Tongue (tissue), 1 donor: ENCODE measurements at regions not wholly inside any gene's neighbourhood (a gene's known extent, or its start where the extent isn't known, plus 50 kb on each side); places are given as distances from the start of the nearest gene placed in this dataset.
"Not testable (repeated sequence)": the region's sequence is repeated elsewhere in the genome, so short reads cannot be mapped to it uniquely, and the experiment has no call there.

Experiments
- DNase-seq: peaks from one replicate; pipeline ENCODE4 v3.0.0-alpha.2; 2015

DNA sequence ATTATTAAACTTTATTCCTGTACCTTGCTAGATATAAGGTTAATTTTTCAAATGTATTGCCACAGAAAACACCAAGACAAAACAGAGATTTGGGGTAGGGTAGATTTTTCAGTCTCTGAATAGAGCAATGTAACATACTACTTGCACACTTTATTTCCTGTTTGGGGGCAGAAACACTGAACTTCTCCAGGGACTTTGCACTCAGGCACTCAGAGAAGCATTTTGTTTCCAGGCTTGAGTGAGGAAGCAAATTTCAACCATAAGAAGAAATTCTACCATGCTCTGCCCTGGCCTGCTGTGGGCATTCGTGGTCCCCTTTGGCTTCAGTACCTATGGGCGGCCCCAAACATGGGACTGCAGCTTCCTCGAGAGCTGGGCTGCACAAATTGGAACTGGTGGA lies 399.1 kb downstream of the DAD1 start:
- no peak for DNase-seq

- DNase-seq = no peak
These were observed 400.7 kb downstream of the DAD1 start for GRCh38 chr14:22188318-22188717.

GRCh38 chr14:22185789-22186188 lies 403.2 kb downstream of the DAD1 start:
- DNase-seq = no peak

DNA sequence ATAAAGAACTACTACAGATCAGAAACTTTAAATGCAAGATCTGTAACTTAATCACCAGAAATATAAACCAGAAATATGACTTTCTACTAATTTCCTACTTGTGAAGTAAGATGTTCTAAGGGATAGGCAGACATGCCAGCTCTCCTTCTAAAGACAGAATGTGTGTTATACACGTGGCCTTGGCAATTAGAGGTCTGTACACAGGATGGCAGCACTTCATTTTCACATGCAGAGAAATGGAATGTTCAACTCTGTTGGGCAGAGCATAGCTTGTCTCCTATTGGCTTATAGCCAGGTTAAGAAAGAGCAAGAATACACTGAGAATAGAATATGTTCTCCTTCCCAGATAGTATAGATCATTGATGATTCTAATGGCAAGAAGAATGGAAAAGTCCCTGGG lies 403.8 kb downstream of the DAD1 start:
- DNase-seq = no peak

GRCh38 chr14:22184830-22185168 lies 404.2 kb downstream of the DAD1 start:
- DNase-seq = no peak

DNA sequence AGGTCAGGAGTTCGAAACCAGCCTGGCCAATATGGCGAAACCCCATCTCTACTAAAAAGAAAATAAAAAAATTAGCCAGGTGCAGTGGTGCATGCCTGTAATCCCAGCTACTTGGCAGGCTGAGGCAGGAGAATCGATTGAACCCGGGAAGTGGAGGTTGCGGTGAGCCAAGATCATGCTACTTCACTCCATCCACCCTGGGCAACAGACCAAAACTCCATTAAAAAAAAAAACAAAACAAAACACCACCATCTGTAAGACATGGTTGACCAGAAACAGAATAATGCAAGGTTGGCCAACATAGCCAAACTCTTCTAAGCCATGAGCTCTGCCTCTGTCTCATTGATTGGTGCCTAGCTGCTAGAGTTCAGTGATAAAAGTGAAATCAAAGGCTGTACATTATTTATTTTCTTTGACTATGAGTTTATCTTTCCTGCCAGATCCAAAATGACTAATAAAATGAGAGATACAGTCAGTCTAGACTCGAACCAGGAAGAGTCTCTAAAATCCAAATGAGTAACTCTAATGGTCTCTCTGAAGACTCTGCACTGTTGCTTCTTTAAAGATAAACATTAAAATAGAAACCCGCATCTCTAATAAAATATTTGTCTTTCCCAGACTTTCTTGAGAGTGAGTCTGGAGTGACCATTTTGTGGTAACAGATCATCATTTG lies 404.7 kb downstream of the DAD1 start:
- DNase-seq = no peak

- no peak for DNase-seq
These were observed 409.0 kb downstream of the DAD1 start for GRCh38 chr14:22180045-22180444.

DNA sequence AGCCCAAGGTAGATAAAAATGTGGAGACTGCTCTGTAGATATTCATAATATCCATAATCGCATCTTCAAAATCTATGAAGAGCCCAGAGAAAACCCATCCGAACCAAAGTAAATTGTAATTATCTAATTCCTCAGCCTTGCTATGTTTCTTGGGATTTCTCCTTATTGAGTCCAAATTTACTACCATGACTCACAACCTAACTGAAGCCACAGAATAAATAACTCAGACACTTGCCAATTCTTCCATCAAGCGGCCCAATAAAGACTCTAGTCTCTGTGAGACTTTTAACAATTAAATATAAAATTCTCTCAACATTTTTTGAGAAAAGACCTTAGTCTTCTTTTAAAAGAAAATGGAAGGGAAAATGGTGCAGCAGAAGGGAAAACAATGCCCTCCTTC lies 409.8 kb downstream of the DAD1 start:
- no peak for DNase-seq

- DNase-seq = peak; percentile 33
These were observed 410.6 kb downstream of the DAD1 start for GRCh38 chr14:22178333-22178839.

DNA sequence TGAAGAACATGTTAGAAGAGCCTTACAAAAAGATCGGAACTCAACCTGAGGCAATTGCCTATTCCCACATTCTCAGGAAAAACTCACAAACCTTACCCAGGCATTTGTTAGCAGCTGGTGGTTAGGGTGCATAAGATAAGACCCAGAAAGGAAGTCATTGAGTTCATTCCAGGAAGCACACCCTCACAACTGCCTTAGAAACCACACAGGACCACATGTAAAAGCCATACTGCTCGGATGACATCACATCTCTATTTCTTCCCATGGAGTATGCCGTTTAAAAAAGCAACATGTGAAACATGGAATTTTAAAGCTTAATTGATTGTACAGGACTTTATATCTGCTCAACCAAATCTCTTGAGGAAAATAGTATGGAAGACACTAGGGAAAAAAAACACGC lies 411.2 kb downstream of the DAD1 start:
- no peak for DNase-seq

- DNase-seq = no peak
These were observed 412.1 kb downstream of the DAD1 start for GRCh38 chr14:22176957-22177356.

- not testable (repeated sequence) for DNase-seq
These were observed 413.8 kb downstream of the DAD1 start for GRCh38 chr14:22175278-22175558.

DNA sequence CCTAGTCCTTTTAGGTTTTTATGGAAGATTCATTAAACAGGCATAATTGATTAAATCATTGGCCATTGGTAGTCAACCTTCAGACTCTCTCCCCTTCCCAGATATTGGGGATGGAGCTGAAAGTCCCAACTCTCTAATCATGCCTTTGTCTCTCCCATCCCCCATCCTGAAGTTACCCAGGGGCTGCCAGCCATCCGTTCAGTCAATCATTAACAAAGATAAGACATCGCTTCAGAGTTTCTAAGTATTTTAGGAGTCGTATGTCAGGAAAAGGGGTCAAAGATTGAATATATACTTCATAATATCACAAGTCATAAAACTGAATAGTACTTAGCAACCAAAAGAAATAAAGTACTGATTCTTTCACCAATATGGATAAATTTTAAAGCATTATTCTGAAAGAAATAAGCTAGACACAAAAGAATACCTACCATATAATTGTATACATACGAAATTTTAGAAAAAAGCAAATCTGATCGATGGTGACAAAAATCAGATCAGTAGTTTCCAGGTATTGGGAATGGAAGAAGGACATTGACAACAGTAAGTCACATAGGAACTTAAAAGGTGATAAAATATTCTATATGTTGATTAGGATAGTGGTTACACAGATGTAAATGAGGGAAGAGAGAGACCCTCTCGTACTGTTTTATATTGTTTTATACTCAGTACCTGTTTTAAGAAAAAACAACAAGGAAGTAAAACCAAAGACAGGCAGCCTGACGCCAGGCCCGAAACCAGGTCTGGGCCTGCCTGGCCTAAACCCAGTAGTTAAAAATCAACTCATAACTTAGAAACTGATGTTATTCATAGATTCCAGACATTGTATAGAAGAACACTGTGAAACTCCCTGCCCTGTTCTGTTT lies 414.4 kb downstream of the DAD1 start:
- DNase-seq = no peak

DNA sequence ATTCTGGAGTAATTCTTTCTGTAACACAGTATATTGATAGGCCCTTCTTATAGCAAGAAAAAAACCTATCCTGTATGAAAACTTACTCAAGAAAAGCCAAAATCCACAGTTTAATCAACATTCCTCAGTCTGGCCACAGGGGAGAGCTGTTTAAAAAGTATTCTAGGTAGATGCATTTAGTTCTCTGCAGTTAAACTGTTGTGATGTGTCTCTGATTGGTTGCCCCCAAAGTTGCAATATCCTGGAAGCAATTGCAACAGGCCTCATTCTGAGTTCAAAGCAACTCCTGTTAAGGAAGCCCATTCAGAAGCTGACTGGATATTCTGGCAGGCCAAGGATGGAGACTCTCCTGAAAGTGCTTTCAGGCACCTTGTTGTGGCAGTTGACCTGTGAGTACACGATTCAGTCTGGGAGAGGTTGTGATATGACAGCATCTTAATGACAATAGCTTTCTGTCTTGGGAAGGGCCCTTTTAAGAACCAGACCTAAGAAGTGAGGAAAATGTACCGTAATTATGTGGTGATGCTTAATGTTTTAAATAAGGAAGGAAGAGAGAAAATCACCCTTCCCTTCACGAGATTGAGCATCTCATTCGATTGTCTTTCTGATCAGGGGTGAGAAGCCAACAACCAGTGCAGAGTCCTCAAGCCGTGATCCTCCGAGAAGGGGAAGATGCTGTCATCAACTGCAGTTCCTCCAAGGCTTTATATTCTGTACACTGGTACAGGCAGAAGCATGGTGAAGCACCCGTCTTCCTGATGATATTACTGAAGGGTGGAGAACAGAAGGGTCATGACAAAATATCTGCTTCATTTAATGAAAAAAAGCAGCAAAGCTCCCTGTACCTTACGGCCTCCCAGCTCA lies 420.7 kb downstream of the DAD1 start:
- DNase-seq = no peak

- DNase-seq = no peak
These were observed 424.4 kb downstream of the DAD1 start for GRCh38 chr14:22164616-22165015.

GRCh38 chr14:22163051-22163450 lies 426.0 kb downstream of the DAD1 start:
- DNase-seq = no peak

GRCh38 chr14:22159957-22160356 lies 429.1 kb downstream of the DAD1 start:
- DNase-seq = peak; percentile 5

DNA sequence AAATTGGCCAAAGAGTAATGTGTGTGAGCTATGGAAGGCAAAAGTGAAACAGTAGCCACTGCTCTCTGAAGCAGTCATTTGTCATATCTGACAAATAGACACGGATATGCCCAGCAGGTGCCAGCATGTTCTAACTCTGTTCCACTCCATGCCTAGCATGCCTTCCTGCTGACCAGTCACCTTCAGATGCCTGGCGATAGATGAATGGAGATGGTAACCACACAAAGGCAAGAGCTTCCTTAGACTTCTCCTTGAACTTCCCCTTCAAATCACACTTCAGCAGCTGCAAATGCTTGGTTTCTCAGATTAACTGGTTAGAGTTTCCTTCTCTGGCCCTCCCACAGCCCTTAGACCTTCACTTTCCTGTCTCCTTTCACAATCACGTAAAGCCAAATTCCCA lies 429.9 kb downstream of the DAD1 start:
- DNase-seq = peak; percentile 13

DNA sequence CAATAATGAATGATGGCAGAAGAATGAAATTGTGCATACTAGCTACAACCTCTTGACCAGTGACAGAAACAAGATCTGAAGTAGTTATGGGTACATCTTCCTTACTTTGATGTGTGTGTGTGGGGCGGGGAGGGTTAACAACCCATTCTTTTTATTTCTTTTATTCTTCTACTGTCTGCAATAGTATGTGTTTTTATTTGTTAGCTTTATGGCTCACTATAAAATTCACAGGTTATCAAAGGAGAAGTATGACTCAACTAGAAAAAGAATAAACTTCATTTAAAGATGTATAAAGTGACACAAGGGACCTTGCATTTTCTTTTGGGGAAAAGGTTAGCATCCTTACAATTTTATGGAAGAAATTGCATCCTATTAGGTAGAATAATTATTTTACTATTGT lies 430.5 kb downstream of the DAD1 start:
- no peak for DNase-seq

- no peak for DNase-seq
These were observed 433.5 kb downstream of the DAD1 start for GRCh38 chr14:22155571-22155970.

DNA sequence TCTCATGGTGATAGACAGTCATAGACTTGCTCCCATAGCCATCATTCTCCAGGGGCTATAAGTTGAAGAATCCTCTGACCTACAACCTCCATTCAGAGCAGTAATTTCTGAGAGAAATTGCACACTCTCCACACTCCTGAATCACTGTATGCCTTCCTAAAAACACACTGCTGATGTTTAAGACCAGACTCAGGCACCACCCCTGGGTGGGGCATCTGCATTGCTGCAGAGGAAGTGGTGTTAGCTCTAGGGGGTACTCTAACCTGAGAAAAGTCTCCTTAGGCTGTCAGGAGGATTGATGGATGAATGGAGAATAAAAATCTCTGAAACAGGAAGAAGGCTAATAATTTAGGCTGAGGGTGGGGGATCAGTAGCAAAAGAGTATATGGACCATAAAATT lies 436.1 kb downstream of the DAD1 start:
- no peak for DNase-seq

GRCh38 chr14:22152161-22152870 lies 436.7 kb downstream of the DAD1 start:
- no peak for DNase-seq
